GM21576 (cell line): ENCODE measurements at regions not wholly inside any gene's neighbourhood (a gene's known extent, or its start where the extent isn't known, plus 50 kb on each side); places are given as distances from the start of the nearest gene placed in this dataset.
"Not testable (repeated sequence)": the region's sequence is repeated elsewhere in the genome, so short reads cannot be mapped to it uniquely, and the experiment has no call there.

Source experiments
- ATAC-seq: cut with Tn5 transposase; IDR thresholded peaks from one replicate; pipeline ENCODE4 v1.9.1; 2021; ENCODE audit warnings: mild to moderate bottlenecking, moderate library complexity; ENCODE audit not compliant: unreplicated experiment

GRCh38 chr5:166287866-166288265, 2003.6 kb upstream of the WWC1 start:
- no peak for ATAC-seq

GRCh38 chr5:166291800-166292199, 1999.6 kb upstream of the WWC1 start:
- ATAC-seq: not testable (repeated sequence)

GRCh38 chr5:166293892-166294291, 1997.6 kb upstream of the WWC1 start:
- no peak for ATAC-seq

GRCh38 chr5:166302166-166302565, 1989.3 kb upstream of the WWC1 start:
- no peak for ATAC-seq

GRCh38 chr5:166317425-166317824, 1974.0 kb upstream of the WWC1 start:
- ATAC-seq: no peak

GRCh38 chr5:166320920-166321480, 1970.4 kb upstream of the WWC1 start:
- ATAC-seq: no peak

- ATAC-seq: no peak
Observed at GRCh38 chr5:166324372-166324771, 1967.1 kb upstream of the WWC1 start.

GRCh38 chr5:166329149-166329800, 1962.2 kb upstream of the WWC1 start:
- no peak for ATAC-seq

GRCh38 chr5:166330036-166330435, 1961.4 kb upstream of the WWC1 start:
- ATAC-seq: no peak

- ATAC-seq: no peak
Observed at GRCh38 chr5:166331521-166331920, 1959.9 kb upstream of the WWC1 start.

GRCh38 chr5:166338801-166339200, 1952.6 kb upstream of the WWC1 start:
- ATAC-seq: no peak

GRCh38 chr5:166340039-166340438, 1951.4 kb upstream of the WWC1 start:
- ATAC-seq: no peak

- ATAC-seq: no peak
Observed at GRCh38 chr5:166341740-166342337, 1949.6 kb upstream of the WWC1 start.

- no peak for ATAC-seq
Observed at GRCh38 chr5:166342402-166342801, 1949.0 kb upstream of the WWC1 start.

- no peak for ATAC-seq
Observed at GRCh38 chr5:166346726-166347374, 1944.6 kb upstream of the WWC1 start.

GRCh38 chr5:166349046-166349445, 1942.4 kb upstream of the WWC1 start:
- ATAC-seq: no peak

GRCh38 chr5:166353580-166353979, 1937.9 kb upstream of the WWC1 start:
- no peak for ATAC-seq

- no peak for ATAC-seq
Observed at GRCh38 chr5:166354332-166354731, 1937.1 kb upstream of the WWC1 start.

GRCh38 chr5:166356096-166356495, 1935.3 kb upstream of the WWC1 start:
- no peak for ATAC-seq

GRCh38 chr5:166358127-166358830, 1933.2 kb upstream of the WWC1 start:
- no peak for ATAC-seq

GRCh38 chr5:166363087-166363760, 1928.2 kb upstream of the WWC1 start:
- ATAC-seq: no peak
